Activated T-helper 17 cell treated with anti-CD3 and anti-CD28 coated beads, Interleukin-2, amount 50 U/mL, for 72 hours (primary cell): ENCODE measurements at regions not wholly inside any gene's neighbourhood (a gene's known extent, or its start where the extent isn't known, plus 50 kb on each side); places are given as distances from the start of the nearest gene placed in this dataset.
"Not testable (repeated sequence)": the region's sequence is repeated elsewhere in the genome, so short reads cannot be mapped to it uniquely, and the experiment has no call there.

Experiments used
- ATAC-seq: fragments of 150-1000 bp; cut with Tn5 transposase; replicated peaks from 2 replicates; pipeline ENCODE4 v1.10.0; 2021; ENCODE audit warnings: mild to moderate bottlenecking, moderate library complexity
- H3K27ac Mint-ChIP-seq: one replicate; pipeline ENCODE4 v1.8.0; 2022; ENCODE audit warnings: mixed read lengths
- H3K27me3 Mint-ChIP-seq: one replicate; pipeline ENCODE4 v1.8.0; 2022; ENCODE audit warnings: mixed read lengths
- H3K36me3 Mint-ChIP-seq: one replicate; pipeline ENCODE4 v1.8.0; 2022; ENCODE audit warnings: low read depth, mild to moderate bottlenecking, mixed read lengths
- H3K4me1 Mint-ChIP-seq: one replicate; pipeline ENCODE4 v1.8.0; 2022; ENCODE audit warnings: mixed read lengths
- H3K4me3 Mint-ChIP-seq: one replicate; pipeline ENCODE4 v1.8.0; 2022; ENCODE audit warnings: mild to moderate bottlenecking, mixed read lengths
- H3K9me3 Mint-ChIP-seq: one replicate; pipeline ENCODE4 v1.8.0; 2022; ENCODE audit warnings: mixed read lengths

- not testable (repeated sequence) for H3K27me3 Mint-ChIP-seq, H3K4me1 Mint-ChIP-seq, H3K36me3 Mint-ChIP-seq, ATAC-seq, H3K27ac Mint-ChIP-seq, H3K4me3 Mint-ChIP-seq
- H3K9me3 Mint-ChIP-seq: peaks cover 27% of the 10 kb centered on the region
These were observed 1065.1 kb downstream of the RPIA start for GRCh38 chr2:89756616-89757015.

DNA sequence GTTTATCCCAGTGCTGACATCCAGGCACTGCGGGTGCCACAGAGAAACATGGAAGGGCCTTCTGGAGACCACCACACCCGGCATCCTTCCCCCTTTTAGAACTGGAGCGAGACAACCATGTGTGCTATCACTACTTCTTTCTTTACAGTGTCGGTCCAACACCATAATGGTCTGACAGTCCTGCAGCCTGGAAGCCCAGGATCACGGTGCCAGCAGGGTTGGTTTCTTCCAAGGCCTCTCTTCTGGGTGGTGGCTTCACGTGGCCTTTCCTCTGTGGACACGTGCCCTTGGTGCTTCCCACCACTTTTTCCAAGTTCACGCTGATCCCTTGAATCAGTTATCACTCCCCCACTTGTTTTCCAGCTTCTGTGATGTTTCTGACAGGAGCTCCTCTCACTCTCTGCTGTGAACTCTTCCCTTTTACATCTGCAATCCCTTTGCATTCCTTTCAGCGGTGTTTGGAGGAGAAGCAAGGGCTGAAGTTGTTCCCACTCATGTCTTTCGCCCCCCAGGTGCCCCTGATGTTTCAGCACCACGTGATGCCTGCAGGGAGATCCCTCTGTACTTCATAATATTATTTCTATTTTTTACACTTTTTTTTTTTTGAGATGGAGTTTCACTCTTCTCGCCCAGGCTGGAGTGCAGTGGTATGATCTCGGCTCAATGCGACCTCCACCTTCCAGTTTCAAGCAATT lies 1067.0 kb downstream of the RPIA start:
- not testable (repeated sequence) for H3K4me1 Mint-ChIP-seq, H3K27me3 Mint-ChIP-seq, ATAC-seq, H3K36me3 Mint-ChIP-seq, H3K27ac Mint-ChIP-seq, H3K4me3 Mint-ChIP-seq
- H3K9me3 Mint-ChIP-seq: peaks cover 27% of the 10 kb centered on the region

DNA sequence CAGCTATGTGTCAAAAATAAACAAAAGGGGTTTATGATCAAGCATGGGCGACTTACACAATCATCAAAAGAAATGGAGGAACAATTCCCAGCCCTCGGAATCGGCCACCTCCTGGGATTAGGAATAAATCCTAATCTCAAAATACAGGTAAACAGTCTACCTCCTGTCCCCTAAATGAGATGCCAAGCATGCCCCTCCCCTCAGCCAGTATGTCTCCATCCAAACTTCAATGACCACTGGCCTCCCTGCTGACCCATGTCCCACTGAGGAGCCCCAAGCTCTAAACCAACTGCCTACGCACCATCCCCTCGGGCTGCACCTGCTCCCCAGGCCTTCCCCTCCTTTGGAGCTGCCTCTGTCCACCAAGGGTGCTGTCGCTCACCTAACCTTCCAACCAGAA lies 1069.3 kb downstream of the RPIA start:
- not testable (repeated sequence) for H3K4me3 Mint-ChIP-seq, H3K27ac Mint-ChIP-seq, H3K36me3 Mint-ChIP-seq, ATAC-seq, H3K4me1 Mint-ChIP-seq, H3K27me3 Mint-ChIP-seq
- H3K9me3 Mint-ChIP-seq: peaks cover 23% of the 10 kb centered on the region

DNA sequence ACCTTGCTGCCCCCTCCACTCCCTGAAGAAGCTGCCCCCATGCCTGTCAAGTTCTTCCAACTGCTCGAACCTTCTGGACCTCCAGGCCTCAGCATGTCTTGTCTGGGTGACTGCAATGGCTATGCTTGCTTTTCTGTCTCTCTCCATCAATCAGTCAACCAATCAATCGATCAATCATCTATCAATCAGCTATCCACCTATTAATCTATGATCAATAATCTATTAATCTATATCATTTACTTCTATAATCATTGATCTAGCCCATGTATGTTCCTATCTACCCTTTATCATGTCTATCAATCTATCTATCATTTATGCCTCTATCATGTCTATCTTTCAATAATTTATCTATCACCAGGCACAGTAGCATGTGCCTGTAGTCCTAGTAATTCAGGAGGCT lies 1069.7 kb downstream of the RPIA start:
- not testable (repeated sequence) for H3K36me3 Mint-ChIP-seq, H3K4me1 Mint-ChIP-seq, H3K27me3 Mint-ChIP-seq, H3K27ac Mint-ChIP-seq, ATAC-seq, H3K4me3 Mint-ChIP-seq
- H3K9me3 Mint-ChIP-seq: peaks cover 22% of the 10 kb centered on the region

DNA sequence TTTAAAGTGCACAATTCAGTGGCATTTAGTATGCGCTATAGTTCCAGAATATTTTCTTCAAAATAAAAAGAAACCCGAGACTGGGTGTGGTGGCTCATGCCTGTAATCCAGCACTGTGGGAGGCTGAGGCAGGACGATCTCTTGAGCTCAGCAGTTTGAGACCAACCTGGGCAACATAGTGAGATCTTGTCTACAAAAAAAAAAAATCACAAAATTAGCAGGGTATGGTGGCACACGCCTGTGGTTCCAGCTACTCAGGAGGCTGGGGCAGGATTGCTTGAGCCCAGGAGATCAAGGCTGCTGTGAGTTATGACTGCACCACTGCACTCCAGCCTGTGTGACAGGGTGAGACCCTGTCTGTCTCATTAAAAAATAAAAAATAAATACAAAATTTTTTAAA lies 1070.4 kb downstream of the RPIA start:
- ATAC-seq, H3K4me1 Mint-ChIP-seq: not testable (repeated sequence)

GRCh38 chr2:89762461-89763253 lies 1071.2 kb downstream of the RPIA start:
- not testable (repeated sequence) for H3K36me3 Mint-ChIP-seq, ATAC-seq, H3K27ac Mint-ChIP-seq, H3K4me1 Mint-ChIP-seq, H3K4me3 Mint-ChIP-seq
- H3K27me3 Mint-ChIP-seq: peaks cover 15% of the 10 kb centered on the region
- peaks cover 16% of the 10 kb centered on the region for H3K9me3 Mint-ChIP-seq

More for the DNA sequence above, 1070.4 kb downstream of the RPIA start:
- not testable (repeated sequence) for H3K36me3 Mint-ChIP-seq, H3K27ac Mint-ChIP-seq, H3K27me3 Mint-ChIP-seq, H3K4me3 Mint-ChIP-seq
- H3K9me3 Mint-ChIP-seq: peaks cover 19% of the 10 kb centered on the region

DNA sequence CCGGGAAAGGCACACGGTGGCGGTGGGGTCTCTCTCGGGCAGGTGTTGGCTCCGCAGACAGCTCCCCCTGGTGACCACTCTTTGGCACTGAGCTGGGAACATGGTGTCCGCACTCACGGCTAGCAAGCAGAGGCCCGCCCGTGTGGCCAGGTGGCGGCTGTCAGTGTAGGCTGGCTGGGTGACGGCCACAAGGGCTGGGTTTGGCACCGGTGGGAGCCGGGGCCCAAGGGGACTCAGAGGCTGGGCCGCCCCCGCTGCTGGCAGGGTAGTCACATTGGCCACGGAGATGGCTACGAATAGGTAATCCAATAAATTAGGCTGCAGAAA lies 1071.7 kb downstream of the RPIA start:
- ATAC-seq: no peak
- no peaks in the 10 kb centered on the region for H3K4me1 Mint-ChIP-seq
- peaks cover 13% of the 10 kb centered on the region for H3K9me3 Mint-ChIP-seq
- no peak overlapping the region for H3K27ac Mint-ChIP-seq
- peaks cover 18% of the 10 kb centered on the region for H3K27me3 Mint-ChIP-seq
- H3K36me3 Mint-ChIP-seq: no peaks in the 10 kb centered on the region
- H3K4me3 Mint-ChIP-seq: no peak overlapping the region

DNA sequence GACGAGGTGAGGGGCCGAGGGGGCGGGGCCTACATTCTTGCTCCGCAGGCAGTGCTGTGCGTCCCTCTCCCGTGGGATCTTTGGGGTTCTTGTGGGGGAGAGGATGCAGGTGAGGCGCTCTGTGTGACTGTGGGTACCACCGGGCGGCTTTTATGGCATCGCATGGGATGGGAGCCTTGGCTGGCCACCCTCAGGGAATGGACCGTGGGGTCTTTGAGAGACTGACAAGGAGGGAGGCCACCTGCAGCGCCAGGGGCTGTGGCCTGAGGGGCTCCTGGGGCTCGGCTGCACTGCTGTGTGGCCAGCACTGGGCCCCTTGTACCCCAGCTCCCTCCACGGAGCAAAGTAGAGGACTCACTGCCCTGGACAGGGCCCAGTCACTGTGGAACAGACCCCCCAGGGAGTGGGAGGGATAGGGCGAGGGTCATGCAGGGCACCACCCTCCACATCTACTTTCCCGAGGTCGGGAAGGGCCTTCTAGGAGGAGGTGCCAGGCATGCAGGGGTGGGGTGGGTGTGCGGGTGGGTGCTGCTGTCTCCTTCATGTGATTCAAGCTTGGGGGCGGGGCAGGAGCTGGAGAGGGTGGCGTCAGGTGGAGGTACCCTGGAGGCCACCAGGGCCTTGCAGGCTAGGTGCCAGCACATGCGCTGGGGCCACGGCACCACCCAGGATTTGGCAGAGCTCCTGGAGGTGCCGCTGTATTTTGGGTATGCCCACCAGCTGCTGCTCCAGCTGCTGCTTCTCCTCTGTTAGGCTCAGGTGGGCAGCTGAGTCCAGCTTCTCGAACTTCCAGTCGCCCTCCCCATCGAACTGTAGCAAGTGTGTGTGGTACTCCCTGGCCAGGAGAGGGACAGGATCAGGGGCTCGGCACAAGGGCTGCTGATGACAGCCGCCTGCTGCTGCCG lies 1072.4 kb downstream of the RPIA start:
- ATAC-seq: no peak
- Mint-ChIP-seq H3K4me1 (no peaks in the 10 kb centered on the region), H3K9me3 (peaks cover 10% of the 10 kb centered on the region)

GRCh38 chr2:89764571-89765360 lies 1073.3 kb downstream of the RPIA start:
- not testable (repeated sequence) for H3K27ac Mint-ChIP-seq, ATAC-seq, H3K36me3 Mint-ChIP-seq, H3K9me3 Mint-ChIP-seq, H3K4me1 Mint-ChIP-seq, H3K4me3 Mint-ChIP-seq
- H3K27me3 Mint-ChIP-seq: peaks cover 25% of the 10 kb centered on the region

More for the DNA sequence above, 1072.4 kb downstream of the RPIA start:
- no peaks in the 10 kb centered on the region for H3K36me3 Mint-ChIP-seq
- H3K4me3 Mint-ChIP-seq: no peak overlapping the region
- H3K27ac Mint-ChIP-seq: no peak overlapping the region
- H3K27me3 Mint-ChIP-seq: peaks cover 21% of the 10 kb centered on the region

DNA sequence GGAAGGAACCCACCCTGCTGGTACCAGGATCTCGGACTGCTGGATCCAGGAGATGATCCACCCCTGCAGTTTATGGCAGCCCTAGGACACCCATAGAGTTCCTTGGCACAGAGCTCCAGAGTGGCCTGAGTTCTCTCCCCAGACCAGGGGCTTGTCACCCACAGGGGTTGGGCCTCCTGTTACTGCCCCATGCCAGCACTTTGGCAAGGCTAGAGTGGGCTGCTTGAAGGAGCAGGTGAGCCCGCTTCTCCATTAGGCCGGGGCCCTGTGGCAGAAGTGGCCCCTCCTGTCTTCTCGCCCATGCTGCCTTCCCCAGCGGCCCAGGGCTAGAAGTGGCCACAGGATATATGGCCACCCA lies 1073.9 kb downstream of the RPIA start:
- peaks cover 25% of the 10 kb centered on the region for H3K27me3 Mint-ChIP-seq
- H3K4me1 Mint-ChIP-seq, H3K36me3 Mint-ChIP-seq, H3K4me3 Mint-ChIP-seq, H3K27ac Mint-ChIP-seq, H3K9me3 Mint-ChIP-seq, ATAC-seq: not testable (repeated sequence)

GRCh38 chr2:89766141-89766990 lies 1074.9 kb downstream of the RPIA start:
- not testable (repeated sequence) for H3K27ac Mint-ChIP-seq, H3K9me3 Mint-ChIP-seq

DNA sequence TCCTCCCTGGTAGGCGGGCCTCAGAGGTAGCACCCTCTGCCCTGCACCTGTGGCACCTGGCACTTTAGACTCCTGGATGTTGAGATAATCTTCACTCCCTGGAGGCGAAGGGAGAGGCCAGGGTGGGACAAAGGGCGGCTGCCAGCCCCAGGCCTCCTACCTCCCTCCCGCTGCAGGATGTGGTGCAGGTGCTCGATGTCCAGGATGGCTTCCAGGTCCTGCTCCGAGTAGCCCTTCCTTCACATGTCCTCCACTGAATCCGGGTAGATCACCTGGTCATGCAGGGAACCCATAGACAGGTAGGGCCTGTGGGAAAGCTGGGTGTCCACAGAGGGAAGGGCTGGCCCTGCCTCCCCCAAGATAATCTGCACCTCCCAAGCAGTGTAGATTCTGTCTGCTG lies 1075.6 kb downstream of the RPIA start:
- H3K27ac Mint-ChIP-seq, H3K36me3 Mint-ChIP-seq, H3K4me3 Mint-ChIP-seq, H3K4me1 Mint-ChIP-seq, H3K9me3 Mint-ChIP-seq, ATAC-seq: not testable (repeated sequence)
- H3K27me3 Mint-ChIP-seq: peaks cover 25% of the 10 kb centered on the region

More at GRCh38 chr2:89766141-89766990, 1074.9 kb downstream of the RPIA start:
- H3K4me3 Mint-ChIP-seq, ATAC-seq, H3K4me1 Mint-ChIP-seq, H3K36me3 Mint-ChIP-seq: not testable (repeated sequence)
- peaks cover 25% of the 10 kb centered on the region for H3K27me3 Mint-ChIP-seq

GRCh38 chr2:89767572-89768435 lies 1076.3 kb downstream of the RPIA start:
- Mint-ChIP-seq H3K27me3 (peaks cover 25% of the 10 kb centered on the region), H3K9me3 (peaks cover 4% of the 10 kb centered on the region), H3K4me1 (no peaks in the 10 kb centered on the region), H3K27ac (no peak overlapping the region), H3K4me3 (no peak overlapping the region), H3K36me3 (no peaks in the 10 kb centered on the region)
- ATAC-seq: no peak
